ENCODE measurements at regions not wholly inside any gene's neighbourhood (a gene's known extent, or its start where the extent isn't known, plus 50 kb on each side); places are given as distances from the start of the nearest gene placed in this dataset.
A peak's percentile ranks its signal among the peaks of the same experiment; 100 is the strongest.

- no peak for DNase-seq
Measured at GRCh38 chr11:122398167-122398566, 257.4 kb upstream of the UBASH3B start.

GRCh38 chr11:122395282-122395681, 260.2 kb upstream of the UBASH3B start:
- DNase-seq, result no peak

- DNase-seq, result no peak
Measured at GRCh38 chr11:122394313-122394712, 261.2 kb upstream of the UBASH3B start.

GRCh38 chr11:122393209-122393860, 262.2 kb upstream of the UBASH3B start:
- no peak for DNase-seq

GRCh38 chr11:122392508-122392907, 263.0 kb upstream of the UBASH3B start:
- no peak for DNase-seq

- no peak for DNase-seq
Measured at GRCh38 chr11:122391049-122391448, 264.5 kb upstream of the UBASH3B start.

- DNase-seq, result no peak
Measured at GRCh38 chr11:122383186-122383585, 267.2 kb upstream of the BLID start.

GRCh38 chr11:122375687-122376399, 259.8 kb upstream of the BLID start:
- peak; percentile 22 for DNase-seq

GRCh38 chr11:122368796-122369195, 252.8 kb upstream of the BLID start:
- no peak for DNase-seq

GRCh38 chr11:122367809-122368231, 251.8 kb upstream of the BLID start:
- DNase-seq, result no peak

GRCh38 chr11:122365610-122366360, 249.8 kb upstream of the BLID start:
- DNase-seq, result no peak

- DNase-seq, result no peak
Measured at GRCh38 chr11:122363296-122363695, 247.3 kb upstream of the BLID start.

- DNase-seq, result no peak
Measured at GRCh38 chr11:122362381-122362780, 246.4 kb upstream of the BLID start.

- DNase-seq, result no peak
Measured at GRCh38 chr11:122360875-122361274, 244.9 kb upstream of the BLID start.

- DNase-seq, result no peak
Measured at GRCh38 chr11:122359081-122359571, 243.1 kb upstream of the BLID start.

- DNase-seq, result no peak
Measured at GRCh38 chr11:122358292-122358691, 242.3 kb upstream of the BLID start.

- no peak for DNase-seq
Measured at GRCh38 chr11:122355968-122356367, 240.0 kb upstream of the BLID start.

- no peak for DNase-seq
Measured at GRCh38 chr11:122354025-122354697, 238.1 kb upstream of the BLID start.

GRCh38 chr11:122353561-122353960, 237.5 kb upstream of the BLID start:
- DNase-seq, result no peak

- DNase-seq, result no peak
Measured at GRCh38 chr11:122348659-122349409, 232.8 kb upstream of the BLID start.

GRCh38 chr11:122346006-122346405, 230.0 kb upstream of the BLID start:
- no peak for DNase-seq

GRCh38 chr11:122345586-122345985, 229.6 kb upstream of the BLID start:
- DNase-seq, result no peak
